Thyroid gland (tissue), 4 donors: ENCODE measurements at regions not wholly inside any gene's neighbourhood (a gene's known extent, or its start where the extent isn't known, plus 50 kb on each side); places are given as distances from the start of the nearest gene placed in this dataset.

ENCODE experiments used
- POLR2A ChIP-seq, 2 donors: fragments of 450-650 bp; IDR thresholded peaks; one replicate each; pipeline ENCODE4 v1.6.1; 2017; ENCODE audit warnings: antibody characterized with exemption in 2 of 2, mild to moderate bottlenecking in 2 of 2, moderate library complexity in 1 of 2
- TF ChIP-seq, protein P1 (sequence below), 6 experiments: fragments of 200-600 bp in 3 of 6; fragments of 450-650 bp in 3 of 6; sonication (generic) in 3 of 6; IDR thresholded peaks; one replicate each; pipeline ENCODE4 v1.5.1; 2016 to 2019; ENCODE audit warnings: antibody characterized with exemption in 6 of 6, mild to moderate bottlenecking in 2 of 6, inconsistent platforms in 1 of 6, moderate library complexity in 1 of 6

DNA sequence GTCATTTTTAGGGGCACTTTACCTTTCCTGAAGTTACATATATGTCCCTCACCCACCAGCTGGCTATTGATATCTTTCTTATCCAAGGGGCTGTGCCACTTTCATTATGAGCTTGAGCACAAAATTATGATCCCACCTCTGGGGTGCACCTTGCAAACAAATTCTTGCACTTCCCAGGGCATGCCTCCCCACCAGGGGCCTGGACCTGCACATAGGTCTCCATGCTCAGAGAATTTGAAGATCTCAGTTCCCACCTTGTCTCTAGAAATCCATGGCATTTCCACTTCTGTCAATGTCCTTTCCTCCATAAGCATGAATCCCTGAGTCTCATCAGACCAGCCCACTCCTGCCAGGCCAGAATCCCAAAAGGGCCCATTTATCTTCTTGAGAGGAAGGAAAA, 449.1 kb upstream of the REG3G start:
- TF ChIP-seq, protein P1, sequence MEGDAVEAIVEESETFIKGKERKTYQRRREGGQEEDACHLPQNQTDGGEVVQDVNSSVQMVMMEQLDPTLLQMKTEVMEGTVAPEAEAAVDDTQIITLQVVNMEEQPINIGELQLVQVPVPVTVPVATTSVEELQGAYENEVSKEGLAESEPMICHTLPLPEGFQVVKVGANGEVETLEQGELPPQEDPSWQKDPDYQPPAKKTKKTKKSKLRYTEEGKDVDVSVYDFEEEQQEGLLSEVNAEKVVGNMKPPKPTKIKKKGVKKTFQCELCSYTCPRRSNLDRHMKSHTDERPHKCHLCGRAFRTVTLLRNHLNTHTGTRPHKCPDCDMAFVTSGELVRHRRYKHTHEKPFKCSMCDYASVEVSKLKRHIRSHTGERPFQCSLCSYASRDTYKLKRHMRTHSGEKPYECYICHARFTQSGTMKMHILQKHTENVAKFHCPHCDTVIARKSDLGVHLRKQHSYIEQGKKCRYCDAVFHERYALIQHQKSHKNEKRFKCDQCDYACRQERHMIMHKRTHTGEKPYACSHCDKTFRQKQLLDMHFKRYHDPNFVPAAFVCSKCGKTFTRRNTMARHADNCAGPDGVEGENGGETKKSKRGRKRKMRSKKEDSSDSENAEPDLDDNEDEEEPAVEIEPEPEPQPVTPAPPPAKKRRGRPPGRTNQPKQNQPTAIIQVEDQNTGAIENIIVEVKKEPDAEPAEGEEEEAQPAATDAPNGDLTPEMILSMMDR (IDR thresholded peaks at IDR 0.05): no peak
- TF ChIP-seq POLR2A (IDR thresholded peaks at IDR 0.05): no peak
